ENCODE measurements at regions not wholly inside any gene's neighbourhood (a gene's known extent, or its start where the extent isn't known, plus 50 kb on each side); places are given as distances from the start of the nearest gene placed in this dataset.

GRCh38 chr15:70159713-70160009, 61.9 kb upstream of the TLE3 start:
- Histone ChIP-seq H3K9me3 (replicated peaks in 1 of 3) (no peaks in the 10 kb centered on the region), H3K27ac (no peak overlapping the region), H3K4me3 (no peak overlapping the region), H3K36me3 (replicated peaks in 1 of 2) (no peaks in the 10 kb centered on the region), H3K27me3 (no peaks in the 10 kb centered on the region), H3K4me1 (replicated peaks in 1 of 2) (peaks cover 17 to 43% of the 10 kb centered on the region in 2 donors)
- TF ChIP-seq POLR2A (IDR thresholded peaks at IDR 0.05), result no peak
- no peak for TF ChIP-seq CTCF (IDR thresholded peaks at IDR 0.05)
- 63 to 83% (median 66%) methylated on average over 1 to 2 of the region's 2 CpGs for WGBS, 4 donors
- intact Hi-C loops (cut with DNase I), result no loop called here
- peak in 1 of 7 donors; percentile 14 for DNase-seq

- no peaks in the 10 kb centered on the region for H3K36me3 ChIP-seq (replicated peaks in 1 of 2)
- no peaks in the 10 kb centered on the region for H3K9me3 ChIP-seq (replicated peaks in 1 of 3)
- TF ChIP-seq POLR2A (IDR thresholded peaks at IDR 0.05) (no peak), CTCF (IDR thresholded peaks at IDR 0.05) (no peak)
- intact Hi-C loops (cut with DNase I), result no loop called here
- no peak overlapping the region for H3K27ac ChIP-seq
- H3K27me3 ChIP-seq, result no peaks in the 10 kb centered on the region
- peaks cover 22 to 48% of the 10 kb centered on the region in 2 donors for H3K4me1 ChIP-seq (replicated peaks in 1 of 2)
- DNase-seq, result no peak
- H3K4me3 ChIP-seq, result no peak overlapping the region
- 74 to 88% (median 86%) methylated on average over 8 to 9 of the region's 9 CpGs for WGBS, 4 donors
Observed at GRCh38 chr15:70159001-70159712, 61.4 kb upstream of the TLE3 start.

- no peaks in the 10 kb centered on the region for H3K27me3 ChIP-seq
- intact Hi-C loops (cut with DNase I), result no loop called here
- WGBS, 4 donors, result 92 to 98% (median 97%) methylated on average over 7 to 9 of the region's 9 CpGs
- no peak for TF ChIP-seq POLR2A (IDR thresholded peaks at IDR 0.05)
- TF ChIP-seq CTCF (IDR thresholded peaks at IDR 0.05), result no peak
- H3K36me3 ChIP-seq (replicated peaks in 1 of 2), result no peaks in the 10 kb centered on the region
- no peak overlapping the region for H3K4me3 ChIP-seq
- H3K27ac ChIP-seq, result no peak overlapping the region
- H3K4me1 ChIP-seq (replicated peaks in 1 of 2), result peaks cover 27 to 55% of the 10 kb centered on the region in 2 donors
- DNase-seq, result no peak
- H3K9me3 ChIP-seq (replicated peaks in 1 of 3), result no peaks in the 10 kb centered on the region
Observed at GRCh38 chr15:70158309-70159000, 60.7 kb upstream of the TLE3 start.

- peak overlapping the region in 1 of 5 donors; percentile 36 for H3K27ac ChIP-seq
- H3K36me3 ChIP-seq (replicated peaks in 1 of 2), result no peaks in the 10 kb centered on the region
- H3K4me1 ChIP-seq (replicated peaks in 1 of 2), result peaks cover 27 to 63% of the 10 kb centered on the region in 2 donors
- peak; percentile 61 to 85 (median 76) for DNase-seq
- H3K9me3 ChIP-seq (replicated peaks in 1 of 3), result no peaks in the 10 kb centered on the region
- no peaks in the 10 kb centered on the region for H3K27me3 ChIP-seq
- no peak for TF ChIP-seq POLR2A (IDR thresholded peaks at IDR 0.05)
- intact Hi-C loops (cut with DNase I), result no loop called here
- H3K4me3 ChIP-seq, result no peak overlapping the region
- WGBS, 4 donors, result 26 to 49% (median 32%) methylated on average over 10 to 17 of the region's 17 CpGs
Observed at GRCh38 chr15:70156671-70157271, 59.1 kb upstream of the TLE3 start.
